ENCODE measurements at regions not wholly inside any gene's neighbourhood (a gene's known extent, or its start where the extent isn't known, plus 50 kb on each side); places are given as distances from the start of the nearest gene placed in this dataset.
A peak's percentile ranks its signal among the peaks of the same experiment; 100 is the strongest.

GRCh38 chr2:37856101-37856751 lies 68.9 kb upstream of the RMDN2 start:
- Histone ChIP-seq H3K4me1 (peaks cover 7 to 40% of the 10 kb centered on the region in 2 donors), H3K9me3 (peaks cover 0 to 8% of the 10 kb centered on the region in 2 donors), H3K27ac (peak overlapping the region; percentile 20 to 74), H3K4me3 (no peak overlapping the region), H3K36me3 (no peaks in the 10 kb centered on the region), H3K27me3 (no peaks in the 10 kb centered on the region)
- TF ChIP-seq CTCF (IDR thresholded peaks at IDR 0.05), result no peak
- intact Hi-C loops (cut with DNase I), result no loop called here
- ATAC-seq (no peak), DNase-seq (no peak)

GRCh38 chr2:37857575-37858399 lies 67.3 kb upstream of the RMDN2 start:
- Histone ChIP-seq H3K27me3 (no peaks in the 10 kb centered on the region), H3K4me1 (peaks cover 7 to 26% of the 10 kb centered on the region in 2 donors), H3K36me3 (no peaks in the 10 kb centered on the region), H3K27ac (no peak overlapping the region), H3K4me3 (no peak overlapping the region), H3K9me3 (peaks cover 0 to 8% of the 10 kb centered on the region in 2 donors)
- TF ChIP-seq CTCF (IDR thresholded peaks at IDR 0.05), result no peak
- intact Hi-C loops (cut with DNase I), result no loop called here
- ATAC-seq (no peak), DNase-seq (no peak)

GRCh38 chr2:37858400-37858711 lies 66.7 kb upstream of the RMDN2 start:
- intact Hi-C loops (cut with DNase I), result no loop called here
- DNase-seq (no peak), ATAC-seq (no peak)
- H3K9me3 ChIP-seq, result peaks cover 0 to 8% of the 10 kb centered on the region in 2 donors
- H3K36me3 ChIP-seq, result no peaks in the 10 kb centered on the region
- H3K27ac ChIP-seq, result no peak overlapping the region
- no peaks in the 10 kb centered on the region for H3K27me3 ChIP-seq
- no peak for TF ChIP-seq CTCF (IDR thresholded peaks at IDR 0.05)
- peaks cover 7 to 25% of the 10 kb centered on the region in 2 donors for H3K4me1 ChIP-seq
- H3K4me3 ChIP-seq, result no peak overlapping the region

- Histone ChIP-seq H3K36me3 (no peaks in the 10 kb centered on the region), H3K27ac (no peak overlapping the region), H3K27me3 (no peaks in the 10 kb centered on the region), H3K4me1 (peaks cover 7 to 25% of the 10 kb centered on the region in 2 donors), H3K4me3 (no peak overlapping the region), H3K9me3 (peaks cover 0 to 8% of the 10 kb centered on the region in 2 donors)
- no peak for ATAC-seq
- no peak for DNase-seq
- TF ChIP-seq CTCF (IDR thresholded peaks at IDR 0.05), result no peak
- intact Hi-C loops (cut with DNase I), result no loop called here
Measured at GRCh38 chr2:37858725-37859267, 66.3 kb upstream of the RMDN2 start.

- H3K36me3 ChIP-seq, result no peaks in the 10 kb centered on the region
- DNase-seq, result no peak
- peaks cover 0 to 8% of the 10 kb centered on the region in 2 donors for H3K9me3 ChIP-seq
- H3K4me3 ChIP-seq, result no peak overlapping the region
- no peaks in the 10 kb centered on the region for H3K27me3 ChIP-seq
- TF ChIP-seq CTCF (IDR thresholded peaks at IDR 0.05), result no peak
- intact Hi-C loops (cut with DNase I), result no loop called here
- H3K27ac ChIP-seq, result no peak overlapping the region
- no peak for ATAC-seq
- peaks cover 0 to 3% of the 10 kb centered on the region in 2 donors for H3K4me1 ChIP-seq
Measured at GRCh38 chr2:37862620-37863019, 62.5 kb upstream of the RMDN2 start.

Measured in left lung (tissue), 4 donors.